ENCODE measurements at regions not wholly inside any gene's neighbourhood (a gene's known extent, or its start where the extent isn't known, plus 50 kb on each side); places are given as distances from the start of the nearest gene placed in this dataset.

GRCh38 chr14:43362586-43362985 lies 1144.5 kb downstream of the FSCB start:
- no peak overlapping the region for H3K4me3 ChIP-seq (ENCODE audit: low read depth, low read length)
- no peak for TF ChIP-seq CTCF (IDR thresholded peaks at IDR 0.05; ENCODE audit: low read depth, low read length)

GRCh38 chr14:43361751-43362150 lies 1145.3 kb downstream of the FSCB start:
- no peak overlapping the region for H3K4me3 ChIP-seq (ENCODE audit: low read depth, low read length)
- no peak for TF ChIP-seq CTCF (IDR thresholded peaks at IDR 0.05; ENCODE audit: low read depth, low read length)

GRCh38 chr14:43360239-43360638 lies 1146.8 kb downstream of the FSCB start:
- no peak overlapping the region for H3K4me3 ChIP-seq (ENCODE audit: low read depth, low read length)
- no peak for TF ChIP-seq CTCF (IDR thresholded peaks at IDR 0.05; ENCODE audit: low read depth, low read length)

GRCh38 chr14:43359317-43359716 lies 1147.8 kb downstream of the FSCB start:
- H3K4me3 ChIP-seq (ENCODE audit: low read depth, low read length) = no peak overlapping the region
- no peak for TF ChIP-seq CTCF (IDR thresholded peaks at IDR 0.05; ENCODE audit: low read depth, low read length)

GRCh38 chr14:43356979-43357545 lies 1150.0 kb downstream of the FSCB start:
- H3K4me3 ChIP-seq (ENCODE audit: low read depth, low read length) = no peak overlapping the region
- TF ChIP-seq CTCF (IDR thresholded peaks at IDR 0.05; ENCODE audit: low read depth, low read length) = no peak

GRCh38 chr14:43356382-43356781 lies 1150.7 kb downstream of the FSCB start:
- TF ChIP-seq CTCF (IDR thresholded peaks at IDR 0.05; ENCODE audit: low read depth, low read length) = no peak

GRCh38 chr14:43341921-43342320 lies 1165.2 kb downstream of the FSCB start:
- TF ChIP-seq CTCF (IDR thresholded peaks at IDR 0.05; ENCODE audit: low read depth, low read length) = no peak
- H3K4me3 ChIP-seq (ENCODE audit: low read depth, low read length) = no peak overlapping the region

More at GRCh38 chr14:43356382-43356781, 1150.7 kb downstream of the FSCB start:
- H3K4me3 ChIP-seq (ENCODE audit: low read depth, low read length) = no peak overlapping the region

All from WI38 (cell line).